ENCODE measurements at regions not wholly inside any gene's neighbourhood (a gene's known extent, or its start where the extent isn't known, plus 50 kb on each side); places are given as distances from the start of the nearest gene placed in this dataset.

GRCh38 chr5:175215906-175216305 is 228.1 kb downstream of the DRD1 start:
- H3K9me3 ChIP-seq (ENCODE audit: low read depth, low read length, poor library complexity, severe bottlenecking) = no peaks in the 10 kb centered on the region
- no peak overlapping the region for H3K27ac ChIP-seq (ENCODE audit: low read depth, low read length, poor library complexity, severe bottlenecking)
- no peak for DNase-seq (ENCODE audit: low spot score)
- no TSS peak for BruUV-seq (replicated peaks)
- TF ChIP-seq CTCF (conservative IDR thresholded peaks at IDR 0.05; ENCODE audit: low read depth, low read length) (no peak), EZH2 (IDR thresholded peaks at IDR 0.05; ENCODE audit: borderline replicate concordance, low read depth, low read length, poor library complexity, severe bottlenecking) (no peak)
- intact Hi-C loops (cut with micrococcal nuclease; ENCODE audit: unreplicated experiment) = no loop called here
- no peaks in the 10 kb centered on the region for H3K36me3 ChIP-seq (ENCODE audit: insufficient read depth, low read length, poor library complexity, severe bottlenecking)
- ChIA-PET CTCF (no interaction called here), POLR2A (ENCODE audit: low non-redundant PET) (no interaction called here)
- H3K27me3 ChIP-seq (replicated peaks; ENCODE audit: insufficient read depth, low read depth, low read length, poor library complexity) = peaks cover 18% of the 10 kb centered on the region
- H3K4me1 ChIP-seq (ENCODE audit: insufficient read depth, low read length, poor library complexity, severe bottlenecking) = no peaks in the 10 kb centered on the region
- H3K4me3 ChIP-seq (ENCODE audit: low read depth, low read length, poor library complexity, severe bottlenecking) = no peak overlapping the region

- no peak overlapping the region for H3K27ac ChIP-seq (ENCODE audit: low read depth, low read length, poor library complexity, severe bottlenecking)
- no peaks in the 10 kb centered on the region for H3K9me3 ChIP-seq (ENCODE audit: low read depth, low read length, poor library complexity, severe bottlenecking)
- TF ChIP-seq CTCF (conservative IDR thresholded peaks at IDR 0.05; ENCODE audit: low read depth, low read length) (no peak), EZH2 (IDR thresholded peaks at IDR 0.05; ENCODE audit: borderline replicate concordance, low read depth, low read length, poor library complexity, severe bottlenecking) (no peak)
- intact Hi-C loops (cut with micrococcal nuclease; ENCODE audit: unreplicated experiment) = no loop called here
- POLR2A ChIA-PET (ENCODE audit: low non-redundant PET) = no interaction called here
- H3K4me1 ChIP-seq (ENCODE audit: insufficient read depth, low read length, poor library complexity, severe bottlenecking) = no peaks in the 10 kb centered on the region
- no peak overlapping the region for H3K4me3 ChIP-seq (ENCODE audit: low read depth, low read length, poor library complexity, severe bottlenecking)
- no TSS peak for BruUV-seq (replicated peaks)
- H3K36me3 ChIP-seq (ENCODE audit: insufficient read depth, low read length, poor library complexity, severe bottlenecking) = no peaks in the 10 kb centered on the region
- DNase-seq (ENCODE audit: low spot score) = no peak
- peaks cover 2% of the 10 kb centered on the region for H3K27me3 ChIP-seq (replicated peaks; ENCODE audit: insufficient read depth, low read depth, low read length, poor library complexity)
- CTCF ChIA-PET = no interaction called here
Observed at GRCh38 chr5:175214152-175214551, 229.8 kb downstream of the DRD1 start.

- Histone ChIP-seq H3K4me1 (ENCODE audit: insufficient read depth, low read length, poor library complexity, severe bottlenecking) (no peaks in the 10 kb centered on the region), H3K27ac (ENCODE audit: low read depth, low read length, poor library complexity, severe bottlenecking) (no peak overlapping the region), H3K36me3 (ENCODE audit: insufficient read depth, low read length, poor library complexity, severe bottlenecking) (no peaks in the 10 kb centered on the region), H3K9me3 (ENCODE audit: low read depth, low read length, poor library complexity, severe bottlenecking) (no peaks in the 10 kb centered on the region), H3K4me3 (ENCODE audit: low read depth, low read length, poor library complexity, severe bottlenecking) (no peak overlapping the region), H3K27me3 (replicated peaks; ENCODE audit: insufficient read depth, low read depth, low read length, poor library complexity) (peaks cover 2% of the 10 kb centered on the region)
- CTCF ChIA-PET = no interaction called here
- POLR2A ChIA-PET (ENCODE audit: low non-redundant PET) = no interaction called here
- intact Hi-C loops (cut with micrococcal nuclease; ENCODE audit: unreplicated experiment) = no loop called here
- no TSS peak for BruUV-seq (replicated peaks)
- no peak for DNase-seq (ENCODE audit: low spot score)
- no peak for TF ChIP-seq CTCF (conservative IDR thresholded peaks at IDR 0.05; ENCODE audit: low read depth, low read length)
Observed at GRCh38 chr5:175211956-175212756, 231.8 kb downstream of the DRD1 start.

Data from A673 (cell line).